ENCODE measurements at regions not wholly inside any gene's neighbourhood (a gene's known extent, or its start where the extent isn't known, plus 50 kb on each side); places are given as distances from the start of the nearest gene placed in this dataset.

DNA sequence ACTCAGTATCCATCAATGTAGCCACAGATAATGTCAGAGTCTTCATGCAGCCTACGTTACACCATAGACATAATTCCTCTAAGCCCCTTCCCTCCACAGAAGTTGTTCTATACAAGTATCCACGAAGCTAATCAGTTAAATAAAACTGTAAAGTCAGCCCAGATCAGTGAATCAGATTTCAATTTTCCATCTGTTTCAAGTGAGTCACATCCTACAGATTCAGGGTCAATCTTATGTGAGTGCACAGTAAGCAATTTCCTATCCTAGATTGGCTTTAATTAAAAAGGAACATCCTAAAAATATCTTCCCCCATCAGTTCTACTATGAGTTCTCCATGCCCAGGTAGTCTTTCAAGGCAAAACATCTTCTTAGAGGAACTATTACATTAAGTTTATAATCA is 402.5 kb downstream of the EFNA5 start:
- TF ChIP-seq, protein P1, sequence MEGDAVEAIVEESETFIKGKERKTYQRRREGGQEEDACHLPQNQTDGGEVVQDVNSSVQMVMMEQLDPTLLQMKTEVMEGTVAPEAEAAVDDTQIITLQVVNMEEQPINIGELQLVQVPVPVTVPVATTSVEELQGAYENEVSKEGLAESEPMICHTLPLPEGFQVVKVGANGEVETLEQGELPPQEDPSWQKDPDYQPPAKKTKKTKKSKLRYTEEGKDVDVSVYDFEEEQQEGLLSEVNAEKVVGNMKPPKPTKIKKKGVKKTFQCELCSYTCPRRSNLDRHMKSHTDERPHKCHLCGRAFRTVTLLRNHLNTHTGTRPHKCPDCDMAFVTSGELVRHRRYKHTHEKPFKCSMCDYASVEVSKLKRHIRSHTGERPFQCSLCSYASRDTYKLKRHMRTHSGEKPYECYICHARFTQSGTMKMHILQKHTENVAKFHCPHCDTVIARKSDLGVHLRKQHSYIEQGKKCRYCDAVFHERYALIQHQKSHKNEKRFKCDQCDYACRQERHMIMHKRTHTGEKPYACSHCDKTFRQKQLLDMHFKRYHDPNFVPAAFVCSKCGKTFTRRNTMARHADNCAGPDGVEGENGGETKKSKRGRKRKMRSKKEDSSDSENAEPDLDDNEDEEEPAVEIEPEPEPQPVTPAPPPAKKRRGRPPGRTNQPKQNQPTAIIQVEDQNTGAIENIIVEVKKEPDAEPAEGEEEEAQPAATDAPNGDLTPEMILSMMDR (IDR thresholded peaks at IDR 0.05) = no peak
- no peak for TF ChIP-seq POLR2A (IDR thresholded peaks at IDR 0.05)
- TF ChIP-seq POLR2AphosphoS5 (IDR thresholded peaks at IDR 0.05) = no peak
